GM12892 (cell line): ENCODE measurements at regions not wholly inside any gene's neighbourhood (a gene's known extent, or its start where the extent isn't known, plus 50 kb on each side); places are given as distances from the start of the nearest gene placed in this dataset.

ENCODE experiments used
- POLR2A ChIP-seq: IDR thresholded peaks from 2 replicates; pipeline ENCODE4 v1.6.1; 2011; ENCODE audit warnings: low read depth, low read length, control low read depth
- POLR2AphosphoS5 ChIP-seq: IDR thresholded peaks from 2 replicates; pipeline ENCODE4 v1.6.1; 2011; ENCODE audit warnings: low read depth, low read length, control low read depth
- TAF1 ChIP-seq: IDR thresholded peaks from 2 replicates; pipeline ENCODE4 v1.6.1; 2011; ENCODE audit warnings: low read depth, mild to moderate bottlenecking, control low read depth, low read length, borderline replicate concordance

GRCh38 chrX:9383655-9384054 is 81.2 kb upstream of the TBL1X start:
- TF ChIP-seq POLR2A (no peak), TAF1 (no peak), POLR2AphosphoS5 (no peak)
